Ovary (tissue), 7 donors: ENCODE measurements at regions not wholly inside any gene's neighbourhood (a gene's known extent, or its start where the extent isn't known, plus 50 kb on each side); places are given as distances from the start of the nearest gene placed in this dataset.

Experiments
- DNase-seq, 5 donors: peaks; one replicate each; pipeline ENCODE4 v3.0.0-alpha.2; 2019 to 2020
- H3K27ac ChIP-seq, 2 donors: fragments of 200-600 bp; one replicate each; pipeline versions ENCODE4 v1.5.1 to v1.8.0; 2019 to 2022
- H3K27me3 ChIP-seq: fragments of 200-600 bp; one replicate; pipeline ENCODE4 v1.8.0; 2022
- H3K36me3 ChIP-seq: fragments of 200-600 bp; sonication (generic); one replicate; pipeline ENCODE4 v1.5.1; 2019
- H3K4me1 ChIP-seq: one replicate; pipeline ENCODE4 v1.8.1; 2013; ENCODE audit warnings: mild to moderate bottlenecking, moderate library complexity; ENCODE audit not compliant: insufficient read depth
- H3K4me3 ChIP-seq: fragments of 200-600 bp; sonication (generic); one replicate; pipeline ENCODE4 v1.5.1; 2017
- H3K9me3 ChIP-seq, 2 donors: fragments of 200-600 bp in 1 of 2; sonication (generic) in 1 of 2; one replicate each; pipeline versions ENCODE4 v1.5.1 to v1.8.1; 2013 to 2019; ENCODE audit warnings: mild to moderate bottlenecking in 1 of 2, moderate library complexity in 1 of 2
- EP300 ChIP-seq: sonication (generic); formaldehyde crosslinking; IDR thresholded peaks from one replicate; pipeline ENCODE4 v1.6.1; 2017; ENCODE audit warnings: antibody characterized with exemption
- POLR2A ChIP-seq: fragments of 450-650 bp; IDR thresholded peaks from one replicate; pipeline ENCODE4 v1.6.1; 2017; ENCODE audit warnings: antibody characterized with exemption, mild to moderate bottlenecking, moderate library complexity
- WGBS, 3 donors: extraction: QIAGEN DNeasy Blood & Tissue Kit in 1 of 3; methylation state at CpG; one replicate each; pipeline versions ENCODE4 v1.1.5 to v1.1.7; 2013 to 2017; 5-methylcytosine and 5-hydroxymethylcytosine counted together
- intact Hi-C, 4 donors: fragments of 100-400 bp; cut with DNase I; formaldehyde crosslinking; loops; one replicate each; pipeline versions ENCODE4 v1.11.0 to v1.15.1; 2022 to 2023
- TF ChIP-seq, protein P1 (sequence below), 3 donors: fragments of 450-650 bp in 2 of 3; fragments of 200-600 bp in 1 of 3; IDR thresholded peaks; one replicate each; pipeline versions ENCODE4 v1.5.1 to v1.8.0; 2016 to 2022; ENCODE audit warnings: antibody characterized with exemption in 3 of 3, mild to moderate bottlenecking in 1 of 3
- donor health status: DM: no; HTN: no; CAD: no; lungs with moderate emphysema.
- donor health status: DM: no; HTN: no; CAD: no.
- donor health status: Bipolar disorder and iron deficiency.
- donor health status: DM: no; HTN: no; CAD: no.
- donor health status: DM: yes; HTN: yes; CAD: no.

DNA sequence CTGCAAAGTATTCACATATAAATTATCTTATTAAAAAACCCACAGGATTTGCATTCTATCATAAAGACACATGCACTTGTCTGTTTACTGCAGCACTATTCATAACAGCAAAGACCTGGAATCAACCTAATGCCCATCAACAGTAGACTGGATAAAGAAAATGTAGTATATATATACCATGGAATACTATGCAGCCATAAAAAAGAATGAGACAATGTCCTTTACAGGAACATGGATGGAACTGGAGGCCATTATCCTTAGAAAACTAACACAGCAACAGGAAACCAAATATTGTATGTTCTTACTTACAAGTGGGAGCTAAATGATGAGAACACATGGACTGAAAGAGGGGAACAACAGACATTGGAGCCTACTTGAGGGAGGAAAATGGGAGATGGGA is 97.0 kb downstream of the FAM217A start:
- Histone ChIP-seq H3K9me3 (no peaks in the 10 kb centered on the region), H3K4me3 (no peak overlapping the region), H3K4me1 (no peaks in the 10 kb centered on the region), H3K36me3 (no peaks in the 10 kb centered on the region), H3K27ac (no peak overlapping the region), H3K27me3 (no peaks in the 10 kb centered on the region)
- no peak for TF ChIP-seq EP300
- TF ChIP-seq, protein P1, sequence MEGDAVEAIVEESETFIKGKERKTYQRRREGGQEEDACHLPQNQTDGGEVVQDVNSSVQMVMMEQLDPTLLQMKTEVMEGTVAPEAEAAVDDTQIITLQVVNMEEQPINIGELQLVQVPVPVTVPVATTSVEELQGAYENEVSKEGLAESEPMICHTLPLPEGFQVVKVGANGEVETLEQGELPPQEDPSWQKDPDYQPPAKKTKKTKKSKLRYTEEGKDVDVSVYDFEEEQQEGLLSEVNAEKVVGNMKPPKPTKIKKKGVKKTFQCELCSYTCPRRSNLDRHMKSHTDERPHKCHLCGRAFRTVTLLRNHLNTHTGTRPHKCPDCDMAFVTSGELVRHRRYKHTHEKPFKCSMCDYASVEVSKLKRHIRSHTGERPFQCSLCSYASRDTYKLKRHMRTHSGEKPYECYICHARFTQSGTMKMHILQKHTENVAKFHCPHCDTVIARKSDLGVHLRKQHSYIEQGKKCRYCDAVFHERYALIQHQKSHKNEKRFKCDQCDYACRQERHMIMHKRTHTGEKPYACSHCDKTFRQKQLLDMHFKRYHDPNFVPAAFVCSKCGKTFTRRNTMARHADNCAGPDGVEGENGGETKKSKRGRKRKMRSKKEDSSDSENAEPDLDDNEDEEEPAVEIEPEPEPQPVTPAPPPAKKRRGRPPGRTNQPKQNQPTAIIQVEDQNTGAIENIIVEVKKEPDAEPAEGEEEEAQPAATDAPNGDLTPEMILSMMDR (IDR thresholded peaks at IDR 0.05), result no peak
- TF ChIP-seq POLR2A, result no peak
- no peak for DNase-seq
- intact Hi-C loops, result loop anchor here in 2 of 4 donors (10.0 kb wide), 2 partner anchors 127 to 237 kb away; no protein-coding TSS in a partner anchor

DNA sequence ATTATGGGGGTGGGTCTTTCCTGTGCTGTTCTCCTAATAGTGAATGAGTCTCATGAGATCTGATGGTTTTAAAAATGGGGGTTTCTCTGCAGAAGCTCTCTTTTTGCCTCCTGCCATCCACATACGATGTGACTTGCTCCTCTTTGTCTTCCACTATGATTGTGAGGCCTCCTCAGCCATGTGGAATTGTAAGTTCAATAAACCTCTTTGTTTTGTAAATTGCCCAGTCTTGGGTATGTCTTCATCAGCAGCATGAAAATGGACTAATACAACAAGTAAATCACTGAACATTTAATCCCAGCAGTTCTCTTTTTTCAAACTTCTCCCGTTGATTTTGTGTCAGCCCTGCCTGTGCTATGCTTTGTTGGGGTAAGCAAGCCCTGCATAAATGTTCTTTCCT is 95.2 kb downstream of the FAM217A start:
- 88 to 94% (median 92%) methylated on average over 2 of the region's 2 CpGs for WGBS, 3 donors
- Histone ChIP-seq H3K4me3 (no peak overlapping the region), H3K9me3 (no peaks in the 10 kb centered on the region), H3K36me3 (no peaks in the 10 kb centered on the region), H3K4me1 (no peaks in the 10 kb centered on the region), H3K27ac (no peak overlapping the region), H3K27me3 (no peaks in the 10 kb centered on the region)
- TF ChIP-seq, protein P1 (IDR thresholded peaks at IDR 0.05), result no peak
- TF ChIP-seq EP300 (no peak), POLR2A (no peak)
- intact Hi-C loops, result loop anchor here in 2 of 4 donors (10.0 kb wide), 2 partner anchors 129 to 239 kb away; no protein-coding TSS in a partner anchor
- DNase-seq, result no peak

DNA sequence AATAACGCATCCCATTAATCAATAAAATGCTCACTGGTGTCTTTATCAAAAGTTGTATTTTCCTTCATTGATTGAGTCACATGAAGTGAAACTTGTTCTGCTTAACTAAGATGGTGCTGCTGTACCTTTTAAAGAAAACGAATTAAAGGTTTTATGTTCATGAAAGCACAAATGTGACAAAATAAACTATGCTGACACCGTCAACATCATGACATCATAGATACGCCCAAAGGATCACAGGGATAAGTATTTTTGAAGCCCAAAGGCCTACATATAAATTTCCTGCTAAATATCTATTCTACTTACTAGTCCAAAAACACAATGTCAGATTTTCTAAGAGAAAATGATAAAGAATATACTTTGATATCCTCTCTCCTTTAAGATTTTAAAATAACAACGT is 94.4 kb downstream of the FAM217A start:
- intact Hi-C loops, result loop anchor here in 2 of 4 donors (10.0 kb wide), 2 partner anchors 130 to 240 kb away; no protein-coding TSS in a partner anchor
- Histone ChIP-seq H3K4me1 (no peaks in the 10 kb centered on the region), H3K27ac (no peak overlapping the region), H3K9me3 (no peaks in the 10 kb centered on the region), H3K4me3 (no peak overlapping the region), H3K36me3 (no peaks in the 10 kb centered on the region), H3K27me3 (no peaks in the 10 kb centered on the region)
- DNase-seq, result no peak
- 94% methylated on average over 5 of the region's 5 CpGs for WGBS, 3 donors
- TF ChIP-seq EP300 (no peak), POLR2A (no peak)
- TF ChIP-seq, protein P1 (IDR thresholded peaks at IDR 0.05), result no peak

DNA sequence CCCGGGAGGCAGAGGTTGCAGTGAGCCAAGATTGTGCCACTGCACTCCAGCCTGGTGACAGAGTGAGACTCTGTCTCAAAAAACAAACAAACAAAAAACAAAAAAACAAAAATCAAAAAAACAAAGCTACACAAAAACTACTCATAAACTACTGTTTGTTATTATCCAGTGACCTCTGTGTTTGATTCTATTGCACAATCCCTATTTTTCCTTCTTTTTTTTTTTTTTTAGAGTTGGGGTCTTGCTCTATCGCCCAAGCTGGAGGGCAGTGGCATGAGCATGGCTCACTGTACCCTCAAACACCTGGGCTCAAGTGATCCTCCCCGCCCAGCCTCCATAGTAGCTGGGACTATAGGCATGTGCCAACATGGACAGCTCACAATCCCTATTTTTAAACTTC is 92.7 kb downstream of the FAM217A start:
- DNase-seq, result no peak
- WGBS, 3 donors, result 96 to 98% (median 97%) methylated on average over 3 of the region's 3 CpGs
- H3K4me1 ChIP-seq, result peaks cover 4% of the 10 kb centered on the region
- H3K4me3 ChIP-seq, result no peak overlapping the region
- intact Hi-C loops, result loop anchor here in 2 of 4 donors (10.0 kb wide), 2 partner anchors 131 to 241 kb away; no protein-coding TSS in a partner anchor
- no peak overlapping the region for H3K27ac ChIP-seq
- no peaks in the 10 kb centered on the region for H3K9me3 ChIP-seq
- TF ChIP-seq, protein P1 (IDR thresholded peaks at IDR 0.05), result no peak
- TF ChIP-seq EP300 (no peak), POLR2A (no peak)
- no peaks in the 10 kb centered on the region for H3K36me3 ChIP-seq
- H3K27me3 ChIP-seq, result no peaks in the 10 kb centered on the region
